GM10266 (cell line): ENCODE measurements at regions not wholly inside any gene's neighbourhood (a gene's known extent, or its start where the extent isn't known, plus 50 kb on each side); places are given as distances from the start of the nearest gene placed in this dataset.

Experiments used
- DNase-seq: peaks from one replicate; pipeline ENCODE4 v3.0.0; 2012; ENCODE audit errors: extremely low spot score
- CTCF ChIP-seq: IDR thresholded peaks from 2 replicates; pipeline ENCODE4 v1.5.1; 2012; ENCODE audit warnings: mild to moderate bottlenecking, low read depth; ENCODE audit not compliant: control insufficient read depth, insufficient read depth; ENCODE audit errors: missing control alignments

GRCh38 chr2:234566622-234567021 lies 69.7 kb upstream of the ARL4C start:
- TF ChIP-seq CTCF: no peak
- no peak for DNase-seq

- DNase-seq: no peak
- TF ChIP-seq CTCF: no peak
These were observed 69.2 kb upstream of the ARL4C start for GRCh38 chr2:234565842-234566619.

- DNase-seq: no peak
- no peak for TF ChIP-seq CTCF
These were observed 68.3 kb upstream of the ARL4C start for GRCh38 chr2:234565201-234565600.

DNA sequence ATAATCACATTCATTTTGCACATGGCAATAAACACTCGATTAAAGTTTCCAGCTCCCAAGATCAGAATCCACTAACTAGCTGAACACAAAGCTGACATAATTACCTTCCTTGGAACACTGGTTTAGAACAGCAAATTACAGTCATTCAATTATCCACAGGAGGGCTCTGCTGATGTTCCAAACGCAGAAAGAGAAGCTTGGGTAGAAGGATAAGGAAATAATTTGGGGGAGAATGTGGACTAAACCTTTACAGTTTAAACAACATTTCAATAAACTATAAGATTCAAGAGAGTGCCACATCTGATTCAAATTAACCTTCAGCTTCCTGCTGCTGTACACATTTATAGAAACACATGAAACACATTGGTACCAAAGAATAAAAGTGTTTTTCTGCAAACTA lies 67.8 kb upstream of the ARL4C start:
- TF ChIP-seq CTCF: no peak
- DNase-seq: no peak

GRCh38 chr2:234559609-234560008 lies 62.7 kb upstream of the ARL4C start:
- TF ChIP-seq CTCF: no peak
- DNase-seq: no peak

DNA sequence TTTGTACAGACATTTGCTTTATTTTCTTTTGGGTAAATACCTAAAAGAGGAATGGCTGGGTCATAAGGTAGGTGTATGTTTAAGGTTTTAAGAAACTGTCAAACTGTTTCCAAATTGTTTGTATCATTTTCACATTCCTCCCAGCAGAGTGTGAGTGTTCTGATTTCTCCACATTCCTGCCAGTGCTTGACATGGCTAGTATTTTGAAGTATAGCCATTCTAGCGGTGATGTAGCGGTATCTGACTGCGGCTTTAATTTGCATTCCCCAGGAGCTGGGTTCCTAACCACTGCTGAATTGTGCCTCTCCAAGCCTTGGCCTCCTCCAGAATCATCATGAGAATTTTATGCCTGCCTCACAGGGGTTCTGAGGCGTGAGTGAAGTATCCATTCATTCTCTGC lies 61.8 kb upstream of the ARL4C start:
- no peak for TF ChIP-seq CTCF
- no peak for DNase-seq

DNA sequence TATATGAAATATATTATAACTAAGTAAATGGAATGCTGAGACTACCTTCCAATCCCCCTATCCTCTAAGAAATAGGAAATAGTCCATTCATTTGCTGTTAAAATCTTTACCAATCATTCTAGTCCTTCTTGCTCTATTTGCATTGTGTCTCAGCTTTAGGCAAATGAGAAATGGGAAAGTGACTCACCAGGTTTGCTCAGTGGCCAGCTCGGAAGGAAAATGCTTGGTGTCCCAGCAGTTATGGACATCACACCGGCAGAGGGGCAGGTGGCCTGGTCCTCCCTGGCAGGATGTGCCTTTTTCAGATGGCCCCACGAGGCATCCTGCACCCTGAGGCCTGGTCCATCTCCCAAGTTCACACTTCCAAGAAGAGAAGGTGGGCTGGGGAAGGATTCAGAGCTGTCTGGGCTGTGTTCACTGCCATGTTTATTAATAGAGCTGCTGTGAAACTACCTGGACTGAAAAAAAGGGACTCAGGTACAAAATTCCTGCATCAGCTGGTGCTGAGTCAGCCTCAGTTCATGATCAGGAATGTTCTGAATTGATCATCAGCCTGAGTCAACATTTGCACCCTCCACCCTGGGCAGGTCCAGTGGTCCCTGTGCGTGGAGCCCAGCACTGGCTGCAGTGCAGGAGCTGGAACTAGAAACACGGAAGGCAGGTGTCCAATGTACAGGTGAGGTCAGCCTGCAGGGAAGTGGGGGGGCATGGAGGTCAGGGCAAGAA lies 60.1 kb upstream of the ARL4C start:
- no peak for DNase-seq

More for the DNA sequence above, 60.1 kb upstream of the ARL4C start:
- TF ChIP-seq CTCF: no peak
